D721Med (cell line): ENCODE measurements at regions not wholly inside any gene's neighbourhood (a gene's known extent, or its start where the extent isn't known, plus 50 kb on each side); places are given as distances from the start of the nearest gene placed in this dataset.

ENCODE experiments used
- DNase-seq: peaks from one replicate; pipeline ENCODE4 v3.0.0; 2011; ENCODE audit warnings: low spot score; ENCODE audit not compliant: insufficient read length
- FAIRE-seq: peaks from 2 replicates; lab custom pipeline; 2011; peaks lifted over from hg19 to GRCh38; lab: Jason Lieb, UNC
- CTCF ChIP-seq: IDR thresholded peaks from 2 replicates; pipeline ENCODE4 v1.5.1; 2012; ENCODE audit warnings: mild to moderate bottlenecking, control low read depth; ENCODE audit not compliant: insufficient read depth; ENCODE audit errors: missing control alignments

- TF ChIP-seq CTCF: no peak
- DNase-seq (no peak), FAIRE-seq (no peak)
Measured at GRCh38 chrX:99468993-99469392, 941.1 kb downstream of the PCDH19 start.

- no peak for TF ChIP-seq CTCF
- no peak for FAIRE-seq
- no peak for DNase-seq
Measured at GRCh38 chrX:99461223-99461622, 948.9 kb downstream of the PCDH19 start.

GRCh38 chrX:99445336-99445735, 964.7 kb downstream of the PCDH19 start:
- DNase-seq (no peak), FAIRE-seq (no peak)
- TF ChIP-seq CTCF: no peak

- no peak for TF ChIP-seq CTCF
- no peak for FAIRE-seq
- no peak for DNase-seq
Measured at GRCh38 chrX:99421796-99422195, 988.3 kb downstream of the PCDH19 start.

GRCh38 chrX:99415470-99415869, 994.6 kb downstream of the PCDH19 start:
- no peak for FAIRE-seq
- TF ChIP-seq CTCF: no peak

GRCh38 chrX:99413317-99413716, 996.8 kb downstream of the PCDH19 start:
- FAIRE-seq (no peak), DNase-seq (no peak)
- no peak for TF ChIP-seq CTCF

More at GRCh38 chrX:99415470-99415869, 994.6 kb downstream of the PCDH19 start:
- DNase-seq: no peak

- DNase-seq: no peak
- no peak for FAIRE-seq
- TF ChIP-seq CTCF: no peak
Measured at GRCh38 chrX:99398545-99398944, 1011.5 kb downstream of the PCDH19 start.
